H1 (cell line): ENCODE measurements at regions not wholly inside any gene's neighbourhood (a gene's known extent, or its start where the extent isn't known, plus 50 kb on each side); places are given as distances from the start of the nearest gene placed in this dataset.

Source experiments
- CTCF ChIA-PET: fragments of 300-600 bp; sonication (Branson Sonifier 250); formaldehyde crosslinking; loops from one replicate; lab custom pipeline; 2021; ENCODE audit not compliant: partially characterized antibody; lab: Charles Lee
- POLR2A ChIA-PET: fragments of 300-600 bp; sonication (Branson Sonifier 250); formaldehyde crosslinking; loops from one replicate; lab custom pipeline; 2021; ENCODE audit warnings: inconsistent platforms; ENCODE audit not compliant: partially characterized antibody; lab: Charles Lee
- DNase-seq, 2 experiments: peaks; one replicate each; pipeline versions ENCODE4 v3.0.0 to v3.0.0-alpha.2; 2010 to 2022; ENCODE audit warnings: low spot score in 2 of 2, low read depth in 1 of 2, mixed read lengths in 1 of 2
- FAIRE-seq: peaks from 2 replicates; lab custom pipeline; 2011; peaks lifted over from hg19 to GRCh38; lab: Jason Lieb, UNC
- H2AFZ ChIP-seq: 2 replicates; pipeline ENCODE4 v1.8.1; 2012; ENCODE audit warnings: low read length, inconsistent platforms
- H2AK5ac ChIP-seq: 2 replicates; pipeline ENCODE4 v1.6.1; 2013; ENCODE audit warnings: low read depth, low read length
- H2BK120ac ChIP-seq: replicated peaks from 2 replicates; pipeline ENCODE3; 2013; ENCODE audit warnings: low read depth, low read length, inconsistent platforms
- H2BK12ac ChIP-seq: 2 replicates; pipeline ENCODE4 v1.6.1; 2013; ENCODE audit warnings: low read depth, low read length
- H2BK15ac ChIP-seq: 2 replicates; pipeline ENCODE4 v1.6.1; 2013; ENCODE audit warnings: low read length
- H2BK20ac ChIP-seq: 2 replicates; pipeline ENCODE4 v1.6.1; 2013; ENCODE audit warnings: low read length
- H2BK5ac ChIP-seq: 2 replicates; pipeline ENCODE4 v1.6.1; 2013; ENCODE audit warnings: low read depth, low read length
- H3K14ac ChIP-seq: 2 replicates; pipeline ENCODE4 v1.6.1; 2013; ENCODE audit warnings: inconsistent platforms; ENCODE audit not compliant: insufficient read length
- H3K18ac ChIP-seq: 2 replicates; pipeline ENCODE4 v1.6.1; 2013; ENCODE audit warnings: low read length; ENCODE audit errors: extremely low read depth
- H3K23ac ChIP-seq: 2 replicates; pipeline ENCODE4 v1.6.1; 2013; ENCODE audit warnings: inconsistent platforms; ENCODE audit not compliant: insufficient read length
- H3K23me2 ChIP-seq: 2 replicates; pipeline ENCODE4 v1.6.1; 2013; ENCODE audit warnings: low read depth, low read length
- H3K27ac ChIP-seq: 2 replicates; pipeline ENCODE4 v1.6.1; 2011; ENCODE audit warnings: low read depth, low read length, inconsistent platforms
- H3K27me3 ChIP-seq, 4 experiments: replicated peaks in 1 of 4; 1 replicate in 1 of 4; 2 replicates in 3 of 4; pipeline versions ENCODE4 v1.6.1 to v1.8.1; 2011 to 2013; ENCODE audit warnings: low read length in 3 of 4, mild to moderate bottlenecking in 3 of 4, inconsistent platforms in 2 of 4, mixed read lengths in 2 of 4, moderate library complexity in 1 of 4; ENCODE audit not compliant: control insufficient read depth in 3 of 4, insufficient read depth in 3 of 4; ENCODE audit errors: extremely low read depth in 1 of 4
- H3K36me3 ChIP-seq, 4 experiments: 2 replicates each; pipeline versions ENCODE4 v1.6.1 to v1.8.1; 2011 to 2013; ENCODE audit warnings: mild to moderate bottlenecking in 4 of 4, low read length in 3 of 4, moderate library complexity in 2 of 4, control low read depth in 1 of 4, inconsistent platforms in 1 of 4; ENCODE audit not compliant: insufficient read depth in 4 of 4, control insufficient read depth in 2 of 4
- H3K4ac ChIP-seq: replicated peaks from 2 replicates; pipeline ENCODE3; 2013; ENCODE audit warnings: low read length, low read depth, mixed read lengths, inconsistent platforms; ENCODE audit not compliant: insufficient read length
- H3K4me1 ChIP-seq, 4 experiments: replicated peaks in 1 of 4; 1 replicate in 1 of 4; 2 replicates in 3 of 4; pipeline versions ENCODE4 v1.6.1 to v1.8.1; 2011 to 2013; ENCODE audit warnings: low read length in 3 of 4, inconsistent platforms in 2 of 4, mixed read lengths in 1 of 4; ENCODE audit not compliant: insufficient read depth in 4 of 4, control insufficient read depth in 3 of 4
- H3K4me2 ChIP-seq, 2 experiments: 2 replicates each; pipeline versions ENCODE4 v1.6.1 to v1.8.1; 2011 to 2013; ENCODE audit warnings: low read depth in 2 of 2, low read length in 2 of 2, control low read depth in 1 of 2, inconsistent platforms in 1 of 2, mild to moderate bottlenecking in 1 of 2; ENCODE audit not compliant: insufficient read depth in 1 of 2
- H3K4me3 ChIP-seq, 4 experiments: fragments of 200-600, 300-600 bp in 1 of 4; sonication (generic), shearing (Covaris generic), sonication (Bioruptor Twin) in 1 of 4; 2 replicates each; pipeline versions ENCODE4 v1.5.1 to v1.8.1; 2011 to 2016; ENCODE audit warnings: low read length in 4 of 4, low read depth in 3 of 4, control low read depth in 2 of 4, inconsistent platforms in 2 of 4, mild to moderate bottlenecking in 2 of 4, mixed read lengths in 1 of 4, moderate library complexity in 1 of 4; ENCODE audit not compliant: insufficient read depth in 2 of 4; ENCODE audit errors: extremely low read depth in 1 of 4
- H3K56ac ChIP-seq: replicated peaks from 2 replicates; pipeline ENCODE3; 2013; ENCODE audit warnings: low read depth, mild to moderate bottlenecking, mixed read lengths, low read length, inconsistent platforms; ENCODE audit not compliant: insufficient read length
- H3K79me1 ChIP-seq: 2 replicates; pipeline ENCODE4 v1.6.1; 2013; ENCODE audit warnings: low read depth, low read length, control low read depth
- H3K79me2 ChIP-seq, 2 experiments: 2 replicates each; pipeline versions ENCODE4 v1.6.1 to v1.8.1; 2012 to 2013; ENCODE audit warnings: low read length in 2 of 2, mild to moderate bottlenecking in 2 of 2, inconsistent platforms in 1 of 2; ENCODE audit not compliant: insufficient read depth in 2 of 2, control insufficient read depth in 1 of 2
- H3K9ac ChIP-seq, 4 experiments: replicated peaks in 1 of 4; 1 replicate in 1 of 4; 2 replicates in 3 of 4; pipeline versions ENCODE4 v1.6.1 to v1.8.1; 2011 to 2013; ENCODE audit warnings: low read depth in 3 of 4, low read length in 3 of 4, control low read depth in 2 of 4, mild to moderate bottlenecking in 2 of 4, moderate library complexity in 2 of 4, inconsistent platforms in 1 of 4; ENCODE audit errors: extremely low read depth in 1 of 4
- H3K9me3 ChIP-seq, 2 experiments: 2 replicates each; pipeline versions ENCODE4 v1.6.1 to v1.8.1; 2012 to 2013; ENCODE audit warnings: mild to moderate bottlenecking in 2 of 2, moderate library complexity in 2 of 2, control low read depth in 1 of 2, inconsistent platforms in 1 of 2, low read depth in 1 of 2, low read length in 1 of 2, mixed read lengths in 1 of 2; ENCODE audit not compliant: insufficient read depth in 2 of 2
- H4K20me1 ChIP-seq, 2 experiments: replicated peaks in 1 of 2; 2 replicates each; pipeline versions ENCODE3 to v1.8.1; 2011 to 2013; ENCODE audit warnings: inconsistent platforms in 2 of 2, low read length in 2 of 2, mild to moderate bottlenecking in 1 of 2; ENCODE audit not compliant: insufficient read depth in 2 of 2, control insufficient read depth in 1 of 2
- H4K5ac ChIP-seq: 2 replicates; pipeline ENCODE4 v1.6.1; 2013; ENCODE audit warnings: low read length, low read depth, mixed read lengths, inconsistent platforms; ENCODE audit not compliant: insufficient read length
- H4K8ac ChIP-seq: 2 replicates; pipeline ENCODE4 v1.8.0; 2013; ENCODE audit warnings: mild to moderate bottlenecking, moderate library complexity, low read length, inconsistent platforms; ENCODE audit not compliant: insufficient read depth; ENCODE audit errors: extremely low read depth
- H4K91ac ChIP-seq: replicated peaks from 2 replicates; pipeline ENCODE3; 2013; ENCODE audit warnings: low read length, mixed read lengths, inconsistent platforms; ENCODE audit not compliant: insufficient read length
- BACH1 ChIP-seq: IDR thresholded peaks from 2 replicates; pipeline ENCODE4 v1.6.1; 2012; ENCODE audit warnings: low read length, improper control_type of control experiment
- BCL11A ChIP-seq, 2 experiments: IDR thresholded peaks; one replicate each; pipeline ENCODE4 v1.6.1; 2011; ENCODE audit warnings: low read depth in 2 of 2, low read length in 2 of 2, mild to moderate bottlenecking in 2 of 2
- BRCA1 ChIP-seq: IDR thresholded peaks from 2 replicates; pipeline ENCODE4 v1.6.1; 2012; ENCODE audit warnings: low read depth, low read length, improper control_type of control experiment
- CBX5 ChIP-seq: fragments of 300-800, 300-1000 bp; sonication (generic); IDR thresholded peaks from 2 replicates; pipeline ENCODE4 v1.7.1; 2016; ENCODE audit warnings: antibody characterized with exemption, low read length, low read depth
- CHD1 ChIP-seq: IDR thresholded peaks from 2 replicates; pipeline ENCODE4 v1.6.1; 2012; ENCODE audit warnings: low read depth, low read length, improper control_type of control experiment
- E2F6 ChIP-seq: IDR thresholded peaks from 2 replicates; pipeline ENCODE4 v1.6.1; 2012; ENCODE audit warnings: inconsistent platforms
- KDM5A ChIP-seq: fragments of 200-600 bp; IDR thresholded peaks from 2 replicates; pipeline ENCODE4 v1.7.1; 2012; ENCODE audit warnings: mild to moderate bottlenecking, low read length, inconsistent platforms, mixed read lengths
- MAX ChIP-seq: IDR thresholded peaks from 2 replicates; pipeline ENCODE4 v1.6.1; 2012; ENCODE audit warnings: inconsistent platforms
- POU5F1 ChIP-seq: IDR thresholded peaks from 2 replicates; pipeline ENCODE4 v1.6.1; 2011; ENCODE audit warnings: low read depth, mild to moderate bottlenecking, low read length, moderate library complexity
- RNF2 ChIP-seq: fragments of 200-900, 300-1000 bp; sonication (generic); IDR thresholded peaks from 2 replicates; pipeline ENCODE4 v1.7.1; 2016; ENCODE audit warnings: borderline replicate concordance, low read depth, mild to moderate bottlenecking, antibody characterized with exemption, low read length; ENCODE audit not compliant: poor library complexity, severe bottlenecking; ENCODE audit errors: missing control alignments
- RXRA ChIP-seq: IDR thresholded peaks from 2 replicates; pipeline ENCODE4 v1.6.1; 2011; ENCODE audit warnings: low read depth, mild to moderate bottlenecking, low read length, moderate library complexity; ENCODE audit not compliant: insufficient read depth
- SAP30 ChIP-seq: fragments of 300-600 bp; sonication (generic); IDR thresholded peaks from 2 replicates; pipeline ENCODE4 v1.7.1; 2012; ENCODE audit warnings: low read length, moderate library complexity, mild to moderate bottlenecking, inconsistent platforms; ENCODE audit not compliant: insufficient read depth, insufficient replicate concordance
- SP4 ChIP-seq: IDR thresholded peaks from 2 replicates; pipeline ENCODE4 v1.6.1; 2012; ENCODE audit warnings: low read length, inconsistent platforms
- WGBS, 2 experiments: shearing (Covaris generic) in 1 of 2; methylation state at CpG; one replicate each; pipeline versions ENCODE4 v1.1.6 to v1.1.7; 2013 to 2015; ENCODE audit warnings: low lambda C conversion rate in 2 of 2, mixed read lengths in 2 of 2, inconsistent platforms in 1 of 2, low coverage in 1 of 2, missing lambda C conversion rate in 1 of 2; ENCODE audit not compliant: insufficient replicate concordance in 2 of 2, insufficient coverage in 1 of 2, insufficient read length in 1 of 2; ENCODE audit errors: extremely low coverage in 1 of 2, missing lambda C conversion rate in 1 of 2; 5-methylcytosine and 5-hydroxymethylcytosine counted together

GRCh38 chr13:90331974-90332373, 1015.5 kb upstream of the MIR17HG start:
- no peak for TF ChIP-seq SAP30
- no peak for TF ChIP-seq BCL11A (IDR thresholded peaks at IDR 0.05; ENCODE audit: low read depth in 2 of 2, low read length in 2 of 2)
- TF ChIP-seq POU5F1: no peak
- no peak for TF ChIP-seq SP4
- TF ChIP-seq CHD1: no peak
- TF ChIP-seq E2F6: no peak
- no peak for TF ChIP-seq MAX
- TF ChIP-seq BRCA1: no peak
- no peak for TF ChIP-seq CBX5
- no peak for TF ChIP-seq BACH1
- TF ChIP-seq KDM5A: no peak
- TF ChIP-seq RXRA: no peak
- TF ChIP-seq RNF2: no peak
- H4K5ac ChIP-seq: no peak overlapping the region
- H3K14ac ChIP-seq: no peak overlapping the region
- H3K23me2 ChIP-seq: no peaks in the 10 kb centered on the region
- H3K27ac ChIP-seq: no peak overlapping the region
- no peak overlapping the region for H2BK12ac ChIP-seq
- H2BK20ac ChIP-seq: no peak overlapping the region
- FAIRE-seq (no peak), DNase-seq (no peak)
- no peaks in the 10 kb centered on the region for H3K4me1 ChIP-seq
- ChIA-PET POLR2A (no interaction called here), CTCF (no interaction called here)
- no peaks in the 10 kb centered on the region for H3K79me2 ChIP-seq
- no peak overlapping the region for H3K9ac ChIP-seq
- H3K27me3 ChIP-seq: no peaks in the 10 kb centered on the region
- H2AFZ ChIP-seq: no peak overlapping the region
- H3K23ac ChIP-seq: no peak overlapping the region
- H3K18ac ChIP-seq: no peak overlapping the region
- H3K4me2 ChIP-seq: no peak overlapping the region
- H3K4ac ChIP-seq: no peak overlapping the region
- no peaks in the 10 kb centered on the region for H3K9me3 ChIP-seq
- no peak overlapping the region for H2BK120ac ChIP-seq
- no peak overlapping the region for H3K56ac ChIP-seq
- no peak overlapping the region for H2AK5ac ChIP-seq
- 86% methylated on average over 1 of the region's 1 CpG; no CpG with 5 or more reads in 1 of the 2 experiments for WGBS, 2 experiments
- H3K36me3 ChIP-seq: no peaks in the 10 kb centered on the region
- H2BK15ac ChIP-seq: no peak overlapping the region
- no peaks in the 10 kb centered on the region for H3K79me1 ChIP-seq
- H3K4me3 ChIP-seq: no peak overlapping the region
- H2BK5ac ChIP-seq: no peak overlapping the region
- no peak overlapping the region for H4K8ac ChIP-seq
- H4K91ac ChIP-seq: no peak overlapping the region
- H4K20me1 ChIP-seq: no peaks in the 10 kb centered on the region
